HEK293T (cell line): ENCODE measurements at regions not wholly inside any gene's neighbourhood (a gene's known extent, or its start where the extent isn't known, plus 50 kb on each side); places are given as distances from the start of the nearest gene placed in this dataset.

Experiments used
- CTCF ChIA-PET: fragments of 350-600 bp; formaldehyde crosslinking; extraction: SDS; loops from one replicate; lab custom pipeline; 2021; ENCODE audit warnings: antibody characterized with exemption, inconsistent platforms; lab: Yijun Ruan, JAX
- POLR2A ChIA-PET: fragments of 350-600 bp; formaldehyde crosslinking; extraction: SDS; loops from one replicate; lab custom pipeline; 2020; ENCODE audit warnings: antibody characterized with exemption, inconsistent platforms; lab: Yijun Ruan, JAX
- DNase-seq: peaks from one replicate; pipeline ENCODE4 v3.0.0; 2012; ENCODE audit warnings: mixed read lengths; ENCODE audit errors: extremely low spot score
- ARNT ChIP-seq: fragments of 450-650 bp; IDR thresholded peaks from 2 replicates; pipeline ENCODE4 v1.6.1; 2017; ENCODE audit warnings: mild to moderate bottlenecking
- BHLHE40 ChIP-seq: fragments of 450-650 bp; IDR thresholded peaks from 2 replicates; pipeline ENCODE4 v1.6.1; 2016; ENCODE audit warnings: mild to moderate bottlenecking, moderate library complexity, borderline replicate concordance
- CTBP1 ChIP-seq: fragments of 450-650 bp; IDR thresholded peaks from 2 replicates; pipeline ENCODE4 v1.6.1; 2016; ENCODE audit warnings: borderline replicate concordance
- ELF4 ChIP-seq: fragments of 450-650 bp; IDR thresholded peaks from 2 replicates; pipeline ENCODE4 v1.6.1; 2017; ENCODE audit warnings: antibody characterized with exemption
- FOXA1 ChIP-seq: fragments of 450-650 bp; IDR thresholded peaks from 2 replicates; pipeline ENCODE4 v1.6.1; 2016; ENCODE audit warnings: mild to moderate bottlenecking
- FOXK2 ChIP-seq: fragments of 450-650 bp; IDR thresholded peaks from 2 replicates; pipeline ENCODE4 v1.6.1; 2016; ENCODE audit warnings: mild to moderate bottlenecking
- FOXM1 ChIP-seq: fragments of 450-650 bp; IDR thresholded peaks from 2 replicates; pipeline ENCODE4 v1.6.1; 2017; ENCODE audit warnings: mild to moderate bottlenecking, borderline replicate concordance
- HDGF ChIP-seq: fragments of 450-650 bp; IDR thresholded peaks from 2 replicates; pipeline ENCODE4 v1.6.1; 2017; ENCODE audit warnings: antibody characterized with exemption, borderline replicate concordance
- L3MBTL2 ChIP-seq: fragments of 450-650 bp; conservative IDR thresholded peaks from 2 replicates; pipeline ENCODE4 v1.6.1; 2016; ENCODE audit warnings: mild to moderate bottlenecking
- LEF1 ChIP-seq: fragments of 450-650 bp; IDR thresholded peaks from 2 replicates; pipeline ENCODE4 v1.6.1; 2017; ENCODE audit warnings: mild to moderate bottlenecking, borderline replicate concordance
- NFRKB ChIP-seq: fragments of 450-650 bp; IDR thresholded peaks from 2 replicates; pipeline ENCODE4 v1.6.1; 2016; ENCODE audit warnings: mild to moderate bottlenecking, moderate library complexity
- SP1 ChIP-seq: fragments of 450-650 bp; IDR thresholded peaks from 2 replicates; pipeline ENCODE4 v1.6.1; 2017
- SUZ12 ChIP-seq: fragments of 450-650 bp; IDR thresholded peaks from 2 replicates; pipeline ENCODE4 v1.6.1; 2016; ENCODE audit warnings: mild to moderate bottlenecking
- TARDBP ChIP-seq: fragments of 450-650 bp; IDR thresholded peaks from 2 replicates; pipeline ENCODE4 v1.6.1; 2016
- ZNF384 ChIP-seq: fragments of 450-650 bp; IDR thresholded peaks from 2 replicates; pipeline ENCODE4 v1.6.1; 2016
- TF ChIP-seq, protein P1 (sequence below): fragments of 450-650 bp; IDR thresholded peaks from 2 replicates; pipeline ENCODE4 v1.6.1; 2016

GRCh38 chr18:27695503-27695902 lies 481.4 kb downstream of the CDH2 start:
- CTCF ChIA-PET = no interaction called here
- DNase-seq = no peak
- POLR2A ChIA-PET = no interaction called here
- TF ChIP-seq TARDBP (no peak), HDGF (no peak), NFRKB (no peak), BHLHE40 (no peak), ELF4 (no peak), SUZ12 (no peak), ARNT (no peak), L3MBTL2 (no peak), SP1 (no peak), ZNF384 (no peak)
- TF ChIP-seq, protein P1, sequence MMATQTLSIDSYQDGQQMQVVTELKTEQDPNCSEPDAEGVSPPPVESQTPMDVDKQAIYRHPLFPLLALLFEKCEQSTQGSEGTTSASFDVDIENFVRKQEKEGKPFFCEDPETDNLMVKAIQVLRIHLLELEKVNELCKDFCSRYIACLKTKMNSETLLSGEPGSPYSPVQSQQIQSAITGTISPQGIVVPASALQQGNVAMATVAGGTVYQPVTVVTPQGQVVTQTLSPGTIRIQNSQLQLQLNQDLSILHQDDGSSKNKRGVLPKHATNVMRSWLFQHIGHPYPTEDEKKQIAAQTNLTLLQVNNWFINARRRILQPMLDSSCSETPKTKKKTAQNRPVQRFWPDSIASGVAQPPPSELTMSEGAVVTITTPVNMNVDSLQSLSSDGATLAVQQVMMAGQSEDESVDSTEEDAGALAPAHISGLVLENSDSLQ = no peak

- CTCF ChIA-PET = no interaction called here
- no peak for DNase-seq
- POLR2A ChIA-PET = no interaction called here
- no peak for TF ChIP-seq FOXK2
- no peak for TF ChIP-seq CTBP1
- TF ChIP-seq SUZ12 = no peak
- no peak for TF ChIP-seq LEF1
- no peak for TF ChIP-seq HDGF
- TF ChIP-seq ZNF384 = no peak
- TF ChIP-seq TARDBP = no peak
- TF ChIP-seq ELF4 = no peak
- no peak for TF ChIP-seq NFRKB
Measured at GRCh38 chr18:27695052-27695451, 481.9 kb downstream of the CDH2 start.

DNA sequence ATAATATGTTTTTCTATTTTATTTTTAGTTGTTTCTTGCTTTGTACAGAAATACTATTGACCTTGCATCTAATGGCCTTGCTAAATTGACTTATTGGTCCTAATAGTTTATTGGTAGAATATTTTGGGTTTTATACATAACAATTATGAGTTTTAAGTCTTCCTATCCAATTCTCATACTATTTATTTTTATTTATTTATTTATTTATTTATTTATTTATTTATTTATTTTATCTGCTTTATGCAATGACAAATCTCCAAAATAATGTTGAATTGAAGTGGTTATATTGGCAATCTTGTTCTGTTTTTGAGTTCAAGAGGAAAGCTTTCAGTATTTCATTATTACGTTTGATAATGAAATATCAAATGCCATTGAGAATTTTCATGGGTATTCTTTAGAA lies 488.3 kb downstream of the CDH2 start:
- ChIA-PET POLR2A (no interaction called here), CTCF (no interaction called here)
- TF ChIP-seq CTBP1 = no peak
- TF ChIP-seq FOXM1 = no peak
- no peak for TF ChIP-seq ARNT
- no peak for TF ChIP-seq SP1
- no peak for TF ChIP-seq L3MBTL2
- no peak for TF ChIP-seq NFRKB
- no peak for TF ChIP-seq ZNF384
- TF ChIP-seq FOXA1 = no peak
- no peak for TF ChIP-seq ELF4
- no peak for TF ChIP-seq HDGF
- TF ChIP-seq FOXK2 = no peak
- no peak for TF ChIP-seq BHLHE40
- no peak for DNase-seq

- ChIA-PET CTCF (no interaction called here), POLR2A (no interaction called here)
- DNase-seq = no peak
- TF ChIP-seq NFRKB = no peak
- TF ChIP-seq ZNF384 = no peak
- TF ChIP-seq ARNT = no peak
- no peak for TF ChIP-seq SUZ12
- no peak for TF ChIP-seq FOXA1
Measured at GRCh38 chr18:27687351-27687979, 489.5 kb downstream of the CDH2 start.

DNA sequence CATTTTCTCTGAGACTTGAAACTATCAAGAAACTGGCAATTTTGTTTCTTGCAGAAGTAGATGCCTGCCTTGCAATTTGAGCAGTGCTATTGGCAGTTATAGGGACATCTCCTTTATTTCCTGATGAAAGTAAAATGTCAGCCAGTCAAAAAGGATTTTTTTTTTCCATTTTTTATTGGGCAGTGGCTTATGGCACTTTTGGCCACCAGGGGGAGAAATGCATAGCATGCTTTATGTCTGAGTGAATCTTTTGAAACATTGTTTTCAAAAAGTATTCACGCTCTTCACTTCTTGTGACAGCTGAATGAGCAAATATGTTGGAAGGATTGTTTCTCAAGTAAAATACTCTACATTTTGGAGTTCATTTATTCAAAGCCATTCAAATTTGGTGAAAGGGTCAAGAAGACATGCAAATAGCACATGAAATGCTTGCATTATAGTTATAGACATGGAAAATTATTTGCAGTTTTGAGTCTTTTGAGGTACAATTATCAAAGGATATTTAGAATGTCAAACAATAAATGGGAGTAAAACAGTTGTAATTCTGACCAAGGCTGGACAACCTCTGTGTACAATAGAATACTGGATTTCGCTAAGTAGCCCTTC lies 491.0 kb downstream of the CDH2 start:
- ChIA-PET POLR2A (no interaction called here), CTCF (interaction anchor here (0.7 kb wide), 1 partner anchor 55 kb away, joined by 5 read pairs; no protein-coding TSS in a partner anchor)
- peak; percentile 20 for DNase-seq
- TF ChIP-seq BHLHE40 (no peak), ZNF384 (peak; percentile 59), SUZ12 (no peak), L3MBTL2 (no peak)

GRCh38 chr18:27685091-27685490 lies 491.8 kb downstream of the CDH2 start:
- no peak for TF ChIP-seq SP1
- no peak for TF ChIP-seq FOXK2
- no peak for TF ChIP-seq BHLHE40
- TF ChIP-seq FOXM1 = no peak
- TF ChIP-seq NFRKB = no peak
- TF ChIP-seq, protein P1 = no peak
- TF ChIP-seq LEF1 = no peak
- no peak for TF ChIP-seq L3MBTL2
- TF ChIP-seq ZNF384 = no peak
- no peak for TF ChIP-seq ELF4
- CTCF ChIA-PET = interaction anchor here (0.6 to 1.1 kb wide), 3 partner anchors 38 to 65 kb away, joined by 3 to 6 read pairs (median 5); no protein-coding TSS in a partner anchor
- POLR2A ChIA-PET = no interaction called here
- DNase-seq = no peak

DNA sequence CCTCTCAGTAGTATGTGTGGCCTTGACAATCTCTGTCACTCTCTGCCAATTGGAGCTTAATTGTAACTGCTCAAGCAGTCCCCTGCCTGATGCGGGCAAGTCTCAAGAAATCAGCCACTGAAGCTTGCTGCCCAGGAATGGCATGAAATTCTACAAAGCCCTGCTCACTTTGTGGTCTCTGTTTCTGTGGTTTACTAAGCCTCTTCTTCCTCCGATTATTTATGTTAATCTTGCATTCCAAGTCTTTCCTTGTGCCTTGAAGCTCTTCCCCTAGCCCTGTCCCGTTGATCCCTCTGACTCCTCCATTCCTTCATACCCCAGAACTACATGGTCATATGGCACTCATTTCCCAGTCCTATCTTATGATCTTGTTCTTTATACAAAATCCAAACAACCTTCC lies 489.3 kb upstream of the CHST9 start:
- ChIA-PET CTCF (no interaction called here), POLR2A (no interaction called here)
- no peak for TF ChIP-seq TARDBP
- TF ChIP-seq SP1 = no peak
- TF ChIP-seq, protein P1 = no peak
- TF ChIP-seq FOXK2 = no peak
- no peak for TF ChIP-seq NFRKB
- no peak for TF ChIP-seq CTBP1
- TF ChIP-seq HDGF = no peak
- no peak for TF ChIP-seq ZNF384
- no peak for TF ChIP-seq ARNT
- TF ChIP-seq FOXM1 = no peak
- TF ChIP-seq LEF1 = no peak
- no peak for TF ChIP-seq L3MBTL2
- no peak for TF ChIP-seq SUZ12
- TF ChIP-seq FOXA1 = no peak
- no peak for TF ChIP-seq ELF4
- TF ChIP-seq BHLHE40 = no peak
- no peak for DNase-seq
